Uterus (tissue), 3 donors: ENCODE measurements at regions not wholly inside any gene's neighbourhood (a gene's known extent, or its start where the extent isn't known, plus 50 kb on each side); places are given as distances from the start of the nearest gene placed in this dataset.
A peak's percentile ranks its signal among the peaks of the same experiment; 100 is the strongest.
"Not testable (repeated sequence)": the region's sequence is repeated elsewhere in the genome, so short reads cannot be mapped to it uniquely, and the experiment has no call there.

ENCODE experiments used
- DNase-seq, 2 donors: peaks; one replicate each; pipeline ENCODE4 v3.0.0-alpha.2; 2019 to 2020
- H3K27ac ChIP-seq, 2 donors: fragments of 200-600 bp; sonication (generic); 1 replicate in 1 of 2; 2 replicates in 1 of 2; pipeline ENCODE4 v1.5.1; 2016 to 2018
- H3K27me3 ChIP-seq, 2 donors: fragments of 200-600 bp; sonication (generic); one replicate each; pipeline ENCODE4 v1.5.1; 2018 to 2019; ENCODE audit warnings: control low read depth in 1 of 2
- H3K36me3 ChIP-seq, 2 donors: fragments of 200-600 bp; sonication (generic); one replicate each; pipeline ENCODE4 v1.5.1; 2019; ENCODE audit warnings: control low read depth in 1 of 2
- H3K4me1 ChIP-seq, 2 donors: fragments of 200-600 bp; sonication (generic); one replicate each; pipeline ENCODE4 v1.5.1; 2018 to 2019; ENCODE audit warnings: control low read depth in 1 of 2
- H3K4me3 ChIP-seq, 2 donors: fragments of 200-600 bp; sonication (generic); 1 replicate in 1 of 2; 2 replicates in 1 of 2; pipeline ENCODE4 v1.5.1; 2018 to 2019; ENCODE audit warnings: mild to moderate bottlenecking in 1 of 2
- H3K9me3 ChIP-seq, 2 donors: fragments of 200-600 bp; sonication (generic); one replicate each; pipeline ENCODE4 v1.5.1; 2019; ENCODE audit warnings: control low read depth in 1 of 2
- CTCF ChIP-seq, 4 experiments: fragments of 200-600 bp in 2 of 4; fragments of 450-650 bp in 2 of 4; sonication (generic) in 2 of 4; IDR thresholded peaks; one replicate each; pipeline ENCODE4 v1.5.1; 2016 to 2019; ENCODE audit warnings: antibody characterized with exemption in 4 of 4, mild to moderate bottlenecking in 2 of 4, moderate library complexity in 1 of 4
- POLR2A ChIP-seq, 2 donors: fragments of 450-650 bp; IDR thresholded peaks; one replicate each; pipeline ENCODE4 v1.6.1; 2016; ENCODE audit warnings: antibody characterized with exemption in 2 of 2, mild to moderate bottlenecking in 1 of 2, moderate library complexity in 1 of 2
- intact Hi-C: fragments of 100-400 bp; cut with DNase I; formaldehyde crosslinking; loops from one replicate; pipeline ENCODE4 v1.15.1; 2023; ENCODE audit warnings: low total_unique reads
- donor health status: DM: yes; HTN: yes; CAD: no.

GRCh38 chrX:25503826-25504225 is 488.1 kb upstream of the ARX start:
- Histone ChIP-seq H3K4me3 (no peak overlapping the region), H3K27ac (no peak overlapping the region), H3K4me1 (no peaks in the 10 kb centered on the region), H3K27me3 (peaks cover 0 to 3% of the 10 kb centered on the region in 2 donors), H3K9me3 (no peaks in the 10 kb centered on the region), H3K36me3 (no peaks in the 10 kb centered on the region)
- TF ChIP-seq POLR2A (IDR thresholded peaks at IDR 0.05): no peak
- no peak for TF ChIP-seq CTCF (IDR thresholded peaks at IDR 0.05)
- DNase-seq: no peak
- intact Hi-C loops: no loop called here

DNA sequence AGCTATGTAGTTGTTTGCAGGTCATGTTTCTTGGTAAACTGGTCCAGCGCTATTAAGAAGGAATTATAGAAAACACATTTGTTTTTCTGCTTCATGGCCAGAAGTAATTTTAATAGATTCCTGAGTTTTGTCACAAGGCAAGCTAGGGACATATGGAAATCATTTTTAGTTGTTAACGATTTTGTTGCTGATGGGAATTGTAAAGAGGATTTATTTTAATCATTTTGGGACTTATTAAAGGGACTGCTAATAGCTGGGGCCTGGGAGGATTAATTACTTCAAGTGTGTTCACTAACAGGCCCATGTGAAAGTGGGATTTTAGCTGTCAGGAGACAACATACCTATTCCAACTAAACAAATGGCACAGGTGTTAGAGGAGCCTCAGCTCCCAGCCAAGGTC is 492.0 kb upstream of the ARX start:
- Histone ChIP-seq H3K4me1 (no peaks in the 10 kb centered on the region), H3K4me3 (no peak overlapping the region), H3K36me3 (no peaks in the 10 kb centered on the region), H3K9me3 (no peaks in the 10 kb centered on the region), H3K27me3 (no peaks in the 10 kb centered on the region), H3K27ac (no peak overlapping the region)
- DNase-seq: no peak
- intact Hi-C loops: no loop called here
- TF ChIP-seq CTCF (IDR thresholded peaks at IDR 0.05): no peak
- no peak for TF ChIP-seq POLR2A (IDR thresholded peaks at IDR 0.05)

DNA sequence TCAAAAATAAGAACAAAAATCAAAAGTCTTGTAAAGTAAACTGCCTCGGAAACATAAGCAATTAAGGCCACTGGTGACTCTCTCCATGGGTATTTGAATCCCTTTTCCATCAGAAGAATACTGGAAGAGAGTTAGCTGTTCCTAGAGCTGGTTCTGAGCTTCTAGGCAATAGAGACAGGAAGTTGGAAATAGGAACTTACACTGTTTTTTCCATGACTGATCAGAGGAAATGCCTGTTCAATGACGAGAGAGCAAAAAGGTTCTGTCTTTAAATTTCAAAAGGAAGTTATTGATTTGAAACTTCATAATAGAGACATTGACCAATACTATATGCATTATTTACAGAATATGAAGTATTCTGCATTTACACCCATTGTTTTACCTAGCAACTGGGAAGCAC is 503.5 kb upstream of the ARX start:
- Histone ChIP-seq H3K4me3 (no peak overlapping the region), H3K27ac (no peak overlapping the region), H3K36me3 (no peaks in the 10 kb centered on the region), H3K9me3 (no peaks in the 10 kb centered on the region), H3K4me1 (no peaks in the 10 kb centered on the region), H3K27me3 (no peaks in the 10 kb centered on the region)
- intact Hi-C loops: no loop called here
- TF ChIP-seq POLR2A (IDR thresholded peaks at IDR 0.05) (no peak), CTCF (IDR thresholded peaks at IDR 0.05) (no peak)
- no peak for DNase-seq

GRCh38 chrX:25522443-25523010 is 506.8 kb upstream of the ARX start:
- H3K9me3 ChIP-seq, H3K27me3 ChIP-seq, H3K4me1 ChIP-seq, H3K27ac ChIP-seq, H3K36me3 ChIP-seq, DNase-seq, intact Hi-C loops, H3K4me3 ChIP-seq: not testable (repeated sequence)

DNA sequence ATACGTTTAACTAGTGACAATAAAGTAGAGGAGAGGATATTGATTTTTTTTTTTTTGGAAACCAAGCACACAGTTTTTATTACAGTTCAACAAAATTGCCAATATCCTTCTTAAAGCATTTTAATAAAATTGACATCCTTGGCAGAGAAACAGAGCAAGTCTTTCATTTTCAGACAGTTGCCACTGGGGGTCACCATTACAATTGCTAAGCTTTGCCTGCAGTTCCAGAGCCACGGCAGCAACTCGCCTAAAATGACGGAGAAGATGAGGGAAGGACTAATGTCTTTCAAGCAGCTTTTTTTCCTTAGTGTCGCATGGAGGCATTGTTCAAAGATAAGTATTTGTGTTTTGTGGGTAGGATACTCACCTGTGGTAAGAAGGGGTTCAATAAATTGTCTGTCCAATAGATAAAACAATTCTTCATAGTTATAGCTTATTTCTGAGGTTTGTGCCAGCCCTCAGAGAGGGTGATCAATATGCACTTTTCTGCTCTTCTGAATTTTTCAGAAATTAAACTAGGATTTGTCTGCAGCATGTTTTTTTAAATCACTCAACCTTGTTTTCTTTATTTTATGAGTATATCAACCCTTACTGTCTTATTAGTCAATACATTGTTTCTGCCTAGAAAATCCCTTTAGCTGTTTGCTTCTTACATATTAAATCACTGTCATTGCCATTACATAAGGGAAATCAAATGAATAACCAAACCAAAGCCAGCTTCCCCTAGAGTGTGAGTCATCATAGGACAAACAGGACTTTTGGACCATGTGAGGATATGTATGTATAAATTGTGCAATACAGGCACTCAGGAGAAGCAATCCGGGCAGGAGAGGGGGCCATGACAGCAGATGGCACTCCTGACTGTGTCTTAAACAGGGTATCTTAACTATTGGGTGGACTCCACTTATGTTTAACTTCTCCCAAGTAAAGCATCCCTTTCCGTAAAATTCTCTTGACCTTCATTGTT is 508.1 kb upstream of the ARX start:
- Histone ChIP-seq H3K27ac (no peak overlapping the region), H3K9me3 (no peaks in the 10 kb centered on the region), H3K36me3 (no peaks in the 10 kb centered on the region), H3K4me3 (no peak overlapping the region), H3K27me3 (no peaks in the 10 kb centered on the region), H3K4me1 (no peaks in the 10 kb centered on the region)
- TF ChIP-seq CTCF (IDR thresholded peaks at IDR 0.05) (peak in 1 of 4 experiments; percentile 11), POLR2A (IDR thresholded peaks at IDR 0.05) (no peak)
- intact Hi-C loops: no loop called here
- no peak for DNase-seq
